ENCODE measurements at regions not wholly inside any gene's neighbourhood (a gene's known extent, or its start where the extent isn't known, plus 50 kb on each side); places are given as distances from the start of the nearest gene placed in this dataset.
"Not testable (repeated sequence)": the region's sequence is repeated elsewhere in the genome, so short reads cannot be mapped to it uniquely, and the experiment has no call there.

DNA sequence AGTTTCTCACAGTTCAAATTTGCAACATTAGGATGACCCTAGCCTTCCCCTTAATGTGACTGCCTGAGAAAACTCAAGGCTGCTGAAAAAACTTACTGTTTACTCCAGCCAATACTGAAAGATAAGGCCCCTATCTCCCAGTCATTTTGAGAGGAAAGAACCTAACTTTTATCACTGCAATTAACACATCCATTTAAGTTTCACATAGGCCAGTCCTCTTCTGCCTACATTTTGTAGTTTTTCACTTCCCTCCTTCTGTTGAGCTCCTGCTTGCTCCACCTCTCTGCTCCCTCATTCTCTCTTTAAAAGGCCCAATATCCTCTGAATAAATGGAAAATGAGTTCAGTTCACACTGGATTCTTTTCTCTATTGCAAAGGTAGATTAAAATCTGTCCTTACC, 1996.2 kb upstream of the FLRT2 start:
- no peak for DNase-seq

DNA sequence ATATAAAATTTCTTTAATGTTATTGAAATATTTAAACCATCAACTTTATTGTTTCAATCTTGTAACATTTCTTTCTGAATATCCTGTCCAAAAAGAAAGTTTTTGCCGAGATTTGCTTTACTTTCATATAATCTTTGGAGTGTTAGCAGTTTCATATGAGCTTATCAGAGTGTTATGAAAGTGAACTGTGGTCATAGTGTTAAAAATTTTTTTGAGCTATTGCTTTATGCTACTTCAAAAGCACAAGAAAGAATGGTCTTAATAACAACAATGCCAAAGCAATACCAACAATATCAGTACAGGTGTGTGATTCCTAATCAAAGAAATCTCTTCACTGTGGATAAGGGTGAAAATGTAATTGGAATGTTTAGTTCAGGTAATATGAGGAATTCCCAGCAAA, 1994.9 kb upstream of the FLRT2 start:
- no peak for DNase-seq

DNA sequence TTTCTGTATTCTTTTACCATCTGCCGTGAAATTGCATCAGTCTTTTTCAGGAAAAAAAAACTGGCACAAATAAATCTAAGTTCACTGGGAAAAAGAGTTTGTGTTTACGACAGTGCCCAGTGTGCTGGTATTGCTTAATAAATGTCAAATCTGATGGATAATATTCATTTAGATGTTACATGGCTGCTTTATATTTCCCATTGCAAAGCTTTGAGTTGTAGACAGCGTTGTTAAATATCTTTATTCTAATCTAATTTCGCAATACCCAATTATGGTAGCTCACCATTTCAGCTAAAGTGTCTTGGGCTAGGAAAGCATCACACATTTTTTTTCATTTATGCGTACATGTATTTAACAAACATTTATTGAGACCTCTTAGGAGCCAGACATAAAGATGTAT, 1994.5 kb upstream of the FLRT2 start:
- DNase-seq, result no peak

DNA sequence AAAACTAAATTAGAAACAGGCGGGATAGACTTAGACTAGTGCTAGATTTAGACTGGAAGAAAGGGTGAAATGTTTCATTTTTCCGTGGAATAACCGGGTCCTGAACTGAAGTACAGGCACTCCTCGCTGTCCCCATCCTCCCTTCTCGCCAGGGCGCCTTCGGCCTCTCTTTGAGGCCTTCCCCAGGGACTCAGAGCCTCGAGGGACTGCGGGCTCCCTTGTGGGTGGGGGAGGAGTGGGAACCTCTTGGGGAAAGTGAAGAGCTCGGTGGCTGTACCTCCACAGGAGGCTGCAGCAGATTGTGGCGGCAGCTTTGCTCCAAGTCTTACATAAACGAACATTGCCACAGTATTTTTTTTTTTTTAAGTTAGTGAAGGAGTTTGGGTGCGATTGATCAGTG, 1988.8 kb upstream of the FLRT2 start:
- DNase-seq, result no peak

DNA sequence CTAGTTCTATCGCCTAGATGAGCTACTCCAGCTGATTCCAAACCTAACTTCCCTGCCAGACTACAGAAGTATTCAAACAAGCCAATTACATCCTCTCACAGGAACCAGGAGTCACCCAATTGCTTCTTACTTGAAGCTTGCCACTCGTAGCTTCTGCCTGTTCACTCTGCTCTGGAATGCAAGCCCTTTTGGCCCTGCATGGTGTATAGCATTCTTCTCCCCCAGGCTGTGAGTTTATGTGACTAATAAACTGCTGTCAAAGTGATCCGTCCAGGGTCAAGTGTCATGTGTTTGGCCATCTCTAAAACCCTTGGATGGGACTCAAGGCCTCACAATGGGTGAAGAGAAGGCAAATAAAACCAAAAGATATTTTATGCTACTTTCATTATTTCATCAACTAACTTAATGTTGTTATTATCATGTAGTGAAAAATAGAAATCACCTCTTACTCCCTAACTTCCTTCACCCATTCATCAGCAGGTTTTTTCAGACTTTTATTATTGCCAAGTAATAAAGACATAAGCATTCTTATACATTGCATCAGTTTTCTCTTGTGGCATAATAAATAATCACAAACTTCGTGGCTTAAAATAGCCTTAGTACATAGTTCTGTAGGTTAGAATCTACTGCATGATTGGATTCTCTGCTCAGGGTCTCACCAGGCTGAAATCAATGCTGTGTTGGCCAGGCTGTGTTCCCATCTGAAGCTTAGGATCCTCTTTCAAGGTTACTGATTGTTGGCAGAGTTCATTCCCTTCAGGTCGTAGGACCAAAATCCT, 1981.7 kb upstream of the FLRT2 start:
- DNase-seq, result no peak

DNA sequence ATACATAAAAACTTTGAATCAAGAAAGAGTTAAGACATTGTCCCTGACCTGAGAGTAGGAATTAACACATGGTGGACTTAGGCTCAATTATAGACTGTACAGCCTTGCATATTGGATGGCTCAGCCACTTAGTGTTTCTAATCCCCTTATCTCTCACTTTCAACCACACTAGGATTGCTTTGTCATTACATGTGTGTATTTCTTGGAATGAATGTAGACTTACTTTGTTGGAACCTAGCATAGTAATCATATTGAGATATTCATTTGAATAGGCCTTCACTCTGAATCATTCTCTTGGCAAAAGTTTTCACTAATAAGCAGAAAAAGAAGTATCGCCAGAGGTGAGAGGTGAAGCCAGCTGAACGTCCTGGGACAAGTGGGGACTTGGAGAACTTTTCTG, 1973.9 kb upstream of the FLRT2 start:
- no peak for DNase-seq

DNA sequence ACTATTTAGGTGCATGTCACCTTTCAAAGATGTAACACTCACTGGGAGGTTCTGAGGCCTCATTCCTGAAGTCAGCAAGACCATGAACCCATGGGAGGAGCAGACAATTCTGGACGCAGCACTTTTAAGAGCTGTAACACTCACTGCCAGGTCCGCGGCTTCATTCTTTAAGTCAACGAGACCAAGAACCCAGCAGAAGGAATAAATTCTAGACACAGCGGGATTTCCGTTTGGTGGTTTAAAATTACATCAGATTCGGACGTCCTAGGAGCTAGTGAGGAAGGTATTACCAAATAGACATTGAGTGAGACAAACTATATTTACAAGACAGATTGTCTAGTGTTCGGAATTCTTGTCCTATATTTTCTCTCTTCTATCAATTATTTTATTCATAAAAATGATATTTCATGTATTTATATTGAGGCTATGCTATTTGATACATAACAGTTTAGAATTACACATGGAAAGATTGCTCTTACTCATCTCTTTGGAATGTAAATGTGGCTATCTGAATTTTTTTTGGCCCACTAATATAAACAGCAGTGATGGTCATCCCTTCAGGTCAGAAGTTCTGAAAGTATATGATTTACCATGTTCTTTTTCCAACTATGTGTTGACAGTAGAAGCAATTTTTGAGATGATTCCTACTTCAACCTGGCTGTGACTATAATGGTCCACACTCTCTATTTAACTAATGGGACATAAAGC, 1973.0 kb upstream of the FLRT2 start:
- no peak for DNase-seq

DNA sequence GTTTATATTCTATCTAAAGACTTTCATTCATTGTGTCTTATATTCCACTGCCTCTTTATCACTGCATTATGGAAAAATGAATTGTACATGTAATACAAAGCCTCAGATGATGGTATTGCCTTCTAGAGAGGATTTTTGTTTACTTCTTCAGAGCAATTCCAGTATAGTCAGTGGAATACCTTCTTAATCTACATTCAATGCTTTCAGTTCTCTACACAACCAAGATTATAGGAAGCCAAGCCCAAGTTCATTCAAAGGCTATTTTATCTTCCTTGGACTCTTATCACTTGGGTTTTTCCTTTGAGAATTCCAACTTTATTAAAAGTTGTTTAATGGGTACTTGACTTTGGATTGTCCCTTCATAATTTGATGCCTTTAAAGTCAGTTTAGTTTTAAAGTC, 1971.0 kb upstream of the FLRT2 start:
- DNase-seq, result no peak

DNA sequence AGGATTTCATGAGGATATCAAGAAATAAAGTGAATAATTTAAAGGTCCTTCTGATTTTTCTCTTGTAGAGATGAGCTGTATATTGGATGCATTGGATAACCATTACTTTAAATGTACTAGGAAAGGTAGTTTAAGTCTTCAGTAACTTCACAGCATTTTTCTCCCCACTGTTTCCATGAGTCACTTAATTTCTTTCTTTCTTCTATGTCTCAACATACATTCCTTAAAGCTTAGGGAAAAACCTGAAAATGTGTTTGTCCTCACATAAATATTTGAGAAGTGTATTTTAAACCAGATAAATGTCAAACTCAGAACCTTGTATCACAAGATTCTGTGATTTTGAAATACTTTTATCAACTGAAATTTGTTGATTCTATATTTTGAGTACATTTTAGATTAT, 1970.2 kb upstream of the FLRT2 start:
- no peak for DNase-seq

DNA sequence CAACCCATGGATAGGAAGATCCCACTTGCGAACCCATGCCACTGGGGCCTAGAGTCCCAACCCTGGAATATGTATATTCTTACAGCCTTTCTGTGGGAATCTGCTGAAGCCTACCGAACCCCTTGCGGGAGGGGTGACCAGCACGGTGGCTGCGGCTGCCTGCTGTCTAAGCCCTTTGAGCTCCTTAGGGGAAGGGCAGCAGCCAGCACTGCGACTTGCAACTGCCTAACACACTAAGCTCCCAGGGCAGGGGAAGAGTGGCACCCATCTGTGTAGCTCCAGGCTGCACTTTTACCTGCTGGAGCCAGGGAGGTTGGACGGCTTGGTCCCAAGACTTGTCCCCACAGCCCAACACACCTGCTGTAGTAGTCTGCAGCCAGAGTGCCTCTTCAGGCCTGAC, 1968.7 kb upstream of the FLRT2 start:
- DNase-seq, result no peak

DNA sequence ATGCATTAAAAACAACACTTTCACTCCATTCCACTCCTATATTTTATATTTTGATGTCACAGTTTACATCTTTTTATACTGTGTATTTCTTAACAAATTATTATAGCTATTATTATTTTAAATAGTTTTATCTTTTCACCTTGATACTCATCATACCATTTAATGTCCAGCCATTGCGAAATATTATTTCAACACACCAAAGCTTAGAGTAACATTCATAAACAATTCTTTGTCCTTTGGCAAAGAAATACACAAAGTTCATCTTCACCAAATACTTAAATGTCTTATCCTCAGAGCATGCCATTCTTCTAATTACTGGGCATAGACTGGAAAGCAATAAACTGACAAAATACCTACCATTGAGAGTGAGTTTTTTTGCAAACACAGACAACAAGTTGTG, 1963.4 kb upstream of the FLRT2 start:
- no peak for DNase-seq

DNA sequence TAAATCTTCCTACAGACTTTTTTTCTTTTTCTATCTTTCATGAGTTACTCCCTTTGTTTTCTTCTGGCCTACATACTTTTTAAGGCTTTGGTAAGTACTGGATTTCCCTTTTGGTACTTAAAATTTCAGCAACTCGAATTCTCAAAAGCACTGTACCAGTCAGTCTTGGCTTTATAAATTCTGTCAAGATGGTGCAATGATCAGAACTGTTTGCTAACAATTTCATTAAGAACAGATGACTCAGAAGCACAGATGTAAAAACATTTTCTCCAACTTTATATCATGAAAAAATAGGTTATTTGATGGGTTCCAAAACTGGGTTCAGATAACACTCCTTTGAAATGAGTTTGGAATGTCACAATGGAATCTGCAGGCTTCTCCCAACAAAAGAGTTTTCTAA, 1961.8 kb upstream of the FLRT2 start:
- no peak for DNase-seq

DNA sequence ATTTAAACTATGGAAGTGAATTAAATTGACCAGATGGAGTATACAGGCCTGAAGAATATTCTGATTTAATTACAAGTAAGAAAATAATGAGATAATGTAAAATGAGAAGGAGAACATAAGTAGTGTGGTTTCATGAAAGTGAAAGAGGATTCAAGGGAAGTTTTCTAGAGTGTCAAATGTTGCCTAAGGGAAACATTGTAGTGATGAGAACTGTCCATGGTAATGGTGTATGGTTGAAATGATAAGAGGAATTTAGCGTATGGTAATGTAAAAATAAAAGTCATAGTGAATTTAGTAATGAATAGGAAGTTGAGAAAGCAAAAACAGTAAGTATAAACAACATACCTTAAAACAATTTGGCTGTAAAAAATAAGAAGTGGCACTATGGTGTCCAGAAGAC, 1954.6 kb upstream of the FLRT2 start:
- DNase-seq, result no peak

DNA sequence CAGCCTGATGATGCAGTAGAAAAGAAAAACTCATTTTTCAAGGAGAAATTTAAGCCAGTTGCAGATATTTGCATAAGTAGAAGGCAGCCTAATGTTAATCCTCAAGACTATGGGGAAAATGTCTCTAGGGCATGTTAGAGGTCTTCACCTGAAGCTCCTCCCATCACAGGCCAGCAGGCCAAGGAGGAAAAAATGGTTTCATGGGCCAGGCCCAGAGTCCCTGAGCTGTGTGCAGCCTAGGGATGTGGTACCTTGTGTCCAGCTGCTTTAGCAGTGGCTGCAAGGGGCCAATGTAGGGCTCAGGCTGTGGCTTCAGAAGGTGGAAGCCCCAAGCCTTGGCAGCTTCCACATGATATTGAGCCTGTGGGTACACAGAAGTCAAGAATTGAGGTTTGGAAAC, 1946.7 kb upstream of the FLRT2 start:
- DNase-seq, result no peak

DNA sequence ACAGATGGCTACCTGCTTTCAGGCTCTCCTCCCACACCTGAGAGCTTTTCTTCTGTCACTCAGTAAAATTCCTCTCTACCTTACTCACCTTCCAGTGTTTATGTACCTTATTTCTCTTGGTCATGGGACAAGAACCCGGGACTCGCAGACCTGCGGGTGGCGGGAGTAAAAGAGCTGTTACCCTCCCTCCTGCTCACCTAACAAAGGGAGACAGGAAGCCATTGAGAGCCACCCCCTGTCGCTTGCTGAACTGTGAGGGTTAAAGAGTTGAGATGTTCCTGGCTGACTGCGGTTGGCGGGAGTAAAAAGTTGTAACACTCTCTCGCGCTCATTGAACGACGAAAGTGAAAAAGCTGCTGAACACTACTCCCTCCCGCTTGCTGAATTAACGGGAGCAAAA, 1935.1 kb upstream of the FLRT2 start:
- no peak for DNase-seq

DNA sequence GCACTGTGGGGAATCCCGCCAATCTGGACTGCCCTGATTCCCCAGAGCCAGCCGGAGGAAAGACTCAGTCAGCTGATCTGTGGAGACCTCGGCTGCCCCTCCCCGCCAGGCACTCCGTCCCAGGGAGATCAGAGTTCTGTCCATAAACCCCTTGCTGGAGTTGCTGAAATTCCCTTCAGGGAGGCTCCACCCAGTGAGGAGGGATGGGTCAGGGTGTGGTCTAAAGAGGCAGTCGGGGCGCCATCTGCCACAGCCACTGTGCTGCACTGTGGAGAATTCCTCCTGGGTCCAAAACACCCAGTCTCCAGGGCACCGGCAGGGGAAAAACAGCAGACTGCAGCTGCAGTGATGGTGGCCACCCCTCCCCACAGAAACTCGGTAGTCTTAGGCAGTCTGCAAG, 1922.3 kb upstream of the FLRT2 start:
- no peak for DNase-seq

DNA sequence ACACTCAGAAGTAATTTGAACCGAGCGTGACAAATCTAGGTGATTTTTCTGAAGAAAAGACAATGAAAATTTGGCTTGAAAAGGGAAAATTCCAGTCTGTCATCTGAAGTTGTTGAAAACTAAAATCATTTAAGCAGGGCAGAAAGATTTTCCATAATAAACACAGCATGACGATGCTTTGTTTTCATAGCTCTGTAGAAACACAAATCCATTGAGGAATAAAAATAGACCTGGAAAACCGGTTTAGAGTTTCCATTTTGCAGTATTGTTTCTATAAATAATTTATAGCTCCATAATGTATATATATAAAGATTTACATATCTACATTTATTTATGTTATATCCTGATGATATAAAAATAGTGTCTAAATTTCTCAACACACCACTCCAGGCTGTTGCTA, 1918.5 kb upstream of the FLRT2 start:
- no peak for DNase-seq

DNA sequence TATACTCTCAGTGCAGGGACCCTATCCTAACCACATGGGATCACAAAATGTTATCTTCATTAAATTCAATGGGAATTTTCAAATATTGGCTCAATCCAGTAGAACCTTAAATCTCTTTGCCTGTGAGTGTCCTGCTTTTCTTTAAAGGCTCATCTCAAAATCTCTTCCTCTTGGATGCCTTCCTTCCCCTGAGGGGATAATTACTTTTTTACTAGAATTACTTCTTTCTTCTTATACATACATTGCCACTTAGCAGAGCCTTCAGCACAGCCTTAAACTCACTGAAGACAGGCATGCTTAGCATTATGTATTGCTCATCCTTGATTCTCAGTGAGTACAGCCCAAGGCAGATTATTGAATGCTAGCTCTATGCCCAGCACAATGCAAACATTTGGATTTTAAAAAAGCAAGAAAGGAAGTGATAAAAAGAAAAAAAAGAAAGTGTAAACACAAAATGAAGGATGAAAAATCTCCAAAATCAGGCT, 1918.0 kb upstream of the FLRT2 start:
- no peak for DNase-seq

DNA sequence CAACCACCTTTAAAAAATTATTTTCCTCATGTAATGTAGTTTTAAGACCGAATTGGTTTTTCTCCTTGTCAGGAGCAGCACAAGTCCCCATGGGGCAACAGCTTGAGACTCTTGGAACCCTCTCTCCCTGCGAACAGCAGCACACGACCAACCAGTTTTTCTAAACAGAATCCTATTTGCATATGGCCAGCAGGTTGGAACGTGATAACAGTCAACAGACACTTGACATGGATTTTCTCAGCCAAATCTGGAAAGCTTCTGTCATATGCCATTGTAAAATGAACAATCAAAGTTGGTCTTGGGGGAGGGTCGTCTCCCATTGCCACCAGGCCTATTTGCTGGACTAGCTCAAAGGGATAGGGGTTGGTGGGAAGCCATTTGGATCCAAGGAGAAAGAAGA, 1915.0 kb upstream of the FLRT2 start:
- DNase-seq, result no peak

DNA sequence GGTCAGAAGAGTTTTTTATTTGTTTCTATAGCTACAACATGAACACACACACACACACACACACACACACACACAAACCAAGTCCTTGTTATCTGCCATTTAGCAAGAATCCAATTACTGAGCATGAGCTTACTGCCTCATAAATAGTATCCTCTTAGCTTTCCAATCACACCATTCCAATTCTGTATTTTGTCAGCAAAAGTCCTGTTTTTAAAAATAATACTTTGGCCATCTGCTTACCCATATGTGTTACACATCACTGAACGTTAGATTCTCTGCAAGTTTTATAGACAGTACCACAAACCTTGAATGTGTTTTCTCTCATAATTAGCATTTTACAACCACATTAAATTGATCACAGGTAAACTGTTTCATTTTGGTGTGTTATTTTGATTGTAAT, 1905.4 kb upstream of the FLRT2 start:
- DNase-seq, result no peak

DNA sequence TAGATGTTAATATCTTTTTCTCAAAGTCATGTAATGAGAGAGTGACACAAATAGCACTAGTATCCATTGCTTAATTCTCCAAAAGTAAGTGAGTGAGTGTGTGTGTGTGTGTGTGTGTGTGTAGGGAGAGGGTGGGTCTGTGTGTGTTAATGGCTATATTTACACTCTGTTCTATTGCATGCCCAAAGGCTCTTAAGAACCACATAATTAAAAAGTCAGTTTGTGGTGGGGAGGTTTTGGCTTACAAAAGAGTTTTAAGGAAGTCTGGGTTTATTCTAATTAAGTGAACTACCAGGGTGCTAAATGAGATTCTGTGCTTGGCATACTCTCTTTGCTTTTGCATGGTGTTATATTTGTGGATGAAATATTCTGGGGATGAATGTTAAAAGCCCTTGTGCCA, 1897.6 kb upstream of the FLRT2 start:
- no peak for DNase-seq

DNA sequence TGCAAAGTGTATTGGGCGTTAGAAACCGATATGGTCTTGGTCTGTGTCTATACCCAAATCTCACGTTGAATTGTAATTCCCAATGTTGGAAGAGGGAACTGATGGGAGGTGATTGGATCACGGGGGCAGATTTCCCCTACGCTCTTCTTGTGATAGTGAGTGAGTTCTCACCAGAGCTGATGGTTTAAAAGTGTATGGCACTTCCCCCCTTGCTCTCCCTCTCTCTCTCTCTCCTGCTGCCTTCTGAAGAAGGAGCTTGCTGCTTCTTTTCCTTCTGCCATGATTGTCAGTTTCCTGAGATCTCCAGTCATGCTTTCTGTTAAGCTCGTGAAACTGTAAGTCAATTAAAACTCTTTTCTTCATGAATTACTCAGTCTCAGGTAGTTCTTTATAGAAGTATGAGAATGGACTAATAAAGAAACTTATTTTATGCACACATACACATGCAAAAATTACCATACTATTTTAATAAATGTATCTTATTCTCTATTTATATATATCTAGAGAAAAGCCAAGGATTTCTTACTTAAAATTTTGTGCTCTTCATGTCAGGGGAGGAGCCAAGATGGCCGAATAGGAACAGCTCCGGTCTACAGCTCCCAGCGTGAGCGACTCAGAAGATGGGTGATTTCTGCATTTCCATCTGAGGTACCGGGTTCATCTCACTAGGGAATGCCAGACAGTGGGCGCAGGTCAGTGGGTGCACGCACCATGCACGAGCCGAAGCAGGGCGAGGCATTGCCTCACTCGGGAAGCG, 1891.0 kb upstream of the FLRT2 start:
- DNase-seq, result no peak

DNA sequence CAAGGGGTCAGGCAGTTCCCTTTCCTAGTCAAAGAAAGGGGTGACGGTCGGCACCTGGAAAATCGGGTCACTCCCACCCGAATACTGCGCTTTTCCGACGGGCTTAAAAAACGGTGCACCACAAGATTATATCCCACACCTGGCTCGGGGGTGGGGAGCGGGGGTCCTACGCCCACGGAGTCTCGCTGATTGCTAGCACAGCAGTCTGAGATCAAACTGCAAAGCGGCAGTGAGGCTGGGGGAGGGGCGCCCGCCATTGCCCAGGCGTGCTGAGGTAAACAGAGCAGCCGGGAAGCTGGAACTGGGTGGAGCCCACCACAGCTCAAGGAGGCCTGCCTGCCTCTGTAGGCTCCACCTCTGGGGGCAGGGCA, 1890.5 kb upstream of the FLRT2 start:
- DNase-seq, result not testable (repeated sequence)

DNA sequence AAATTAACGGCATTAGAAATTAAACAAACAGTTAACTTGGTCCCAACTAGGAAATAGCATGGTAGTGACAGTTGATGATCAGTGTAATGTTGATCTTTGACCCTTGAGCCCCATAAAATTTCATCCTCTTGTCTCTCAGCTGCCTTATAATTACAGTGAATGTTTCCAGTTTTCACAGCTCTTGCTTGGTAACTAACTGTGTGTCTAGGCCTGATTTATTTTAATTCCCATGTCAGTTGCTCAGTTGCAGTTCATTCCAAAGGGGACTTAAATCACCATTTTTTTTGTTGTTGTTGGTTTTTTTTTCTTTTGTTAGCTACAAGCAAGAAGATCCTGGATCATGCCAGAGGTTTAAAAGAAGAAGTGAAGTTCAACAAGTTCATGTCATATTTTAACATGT, 1883.7 kb upstream of the FLRT2 start:
- DNase-seq, result no peak
